ENCODE measurements at regions not wholly inside any gene's neighbourhood (a gene's known extent, or its start where the extent isn't known, plus 50 kb on each side); places are given as distances from the start of the nearest gene placed in this dataset.

GRCh38 chr11:95703049-95703448, 86.5 kb downstream of the FAM76B start:
- CTCF ChIA-PET = interaction anchor here (0.9 kb wide), 1 partner anchor 551 kb away, joined by 4 read pairs; no protein-coding TSS in a partner anchor
- Histone ChIP-seq H3K4me3 (ENCODE audit: low read depth in 2 of 2, low read length in 2 of 2) (no peak overlapping the region), H3K27ac (ENCODE audit: low read length) (no peak overlapping the region), H3K4me1 (ENCODE audit: control insufficient read depth, insufficient read depth, low read length) (no peaks in the 10 kb centered on the region; the same call in 1 of the 2 replicates), H3K36me3 (ENCODE audit: control insufficient read depth, insufficient read depth, low read length) (no peaks in the 10 kb centered on the region), H3K9me3 (ENCODE audit: control insufficient read depth, insufficient read depth, low read depth, low read length) (no peaks in the 10 kb centered on the region), H3K27me3 (ENCODE audit: control insufficient read depth, insufficient read depth, low read length) (peaks cover 34% of the 10 kb centered on the region)
- POLR2A ChIA-PET = no interaction called here
- in situ Hi-C loops (cut with HindIII; ENCODE audit: low pct_unique_long_range_greater_than_20kb, low sequenced_read_pairs) = no loop called here
- BruUV-seq (replicated peaks) = no TSS peak
- DNase-seq (ENCODE audit: low read depth, low spot score) (no peak), ATAC-seq (no peak)
- intact Hi-C loops (cut with micrococcal nuclease; ENCODE audit: unreplicated experiment) = no loop called here
- TF ChIP-seq, protein P1, sequence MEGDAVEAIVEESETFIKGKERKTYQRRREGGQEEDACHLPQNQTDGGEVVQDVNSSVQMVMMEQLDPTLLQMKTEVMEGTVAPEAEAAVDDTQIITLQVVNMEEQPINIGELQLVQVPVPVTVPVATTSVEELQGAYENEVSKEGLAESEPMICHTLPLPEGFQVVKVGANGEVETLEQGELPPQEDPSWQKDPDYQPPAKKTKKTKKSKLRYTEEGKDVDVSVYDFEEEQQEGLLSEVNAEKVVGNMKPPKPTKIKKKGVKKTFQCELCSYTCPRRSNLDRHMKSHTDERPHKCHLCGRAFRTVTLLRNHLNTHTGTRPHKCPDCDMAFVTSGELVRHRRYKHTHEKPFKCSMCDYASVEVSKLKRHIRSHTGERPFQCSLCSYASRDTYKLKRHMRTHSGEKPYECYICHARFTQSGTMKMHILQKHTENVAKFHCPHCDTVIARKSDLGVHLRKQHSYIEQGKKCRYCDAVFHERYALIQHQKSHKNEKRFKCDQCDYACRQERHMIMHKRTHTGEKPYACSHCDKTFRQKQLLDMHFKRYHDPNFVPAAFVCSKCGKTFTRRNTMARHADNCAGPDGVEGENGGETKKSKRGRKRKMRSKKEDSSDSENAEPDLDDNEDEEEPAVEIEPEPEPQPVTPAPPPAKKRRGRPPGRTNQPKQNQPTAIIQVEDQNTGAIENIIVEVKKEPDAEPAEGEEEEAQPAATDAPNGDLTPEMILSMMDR (IDR thresholded peaks at IDR 0.05) = no peak
- TF ChIP-seq SIN3A (IDR thresholded peaks at IDR 0.05; ENCODE audit: borderline replicate concordance, insufficient read depth, low read depth, low read length) = no peak
- TF ChIP-seq REST (IDR thresholded peaks at IDR 0.05; ENCODE audit: insufficient read depth in 1 of 2, low read depth in 2 of 2, low read length in 1 of 2) = no peak
- TF ChIP-seq TCF7L2 (IDR thresholded peaks at IDR 0.05; ENCODE audit: low read depth, low read length) = no peak
- no peak for TF ChIP-seq POLR2AphosphoS5 (IDR thresholded peaks at IDR 0.05; ENCODE audit: low read depth, low read length)

DNA sequence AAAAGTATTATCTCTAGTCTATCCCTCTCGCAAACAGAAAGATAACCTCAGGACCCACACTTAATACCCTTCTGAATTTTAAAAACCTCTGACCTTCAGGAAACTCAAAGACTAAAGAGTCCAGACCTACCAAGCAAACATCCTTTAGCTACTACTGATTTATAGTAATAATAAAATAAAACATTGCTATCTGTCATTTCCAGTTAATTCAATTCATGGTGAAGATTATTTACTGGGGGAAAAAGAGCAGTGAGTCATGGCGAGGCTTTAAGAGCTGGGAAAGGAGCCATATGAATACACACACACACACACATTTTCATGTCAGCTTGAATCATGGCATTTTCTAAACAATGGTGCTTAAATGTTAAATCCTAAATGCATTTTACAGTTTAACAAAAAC, 87.1 kb downstream of the FAM76B start:
- in situ Hi-C loops (cut with HindIII; ENCODE audit: low pct_unique_long_range_greater_than_20kb, low sequenced_read_pairs) (no loop called here), intact Hi-C loops (cut with micrococcal nuclease; ENCODE audit: unreplicated experiment) (no loop called here)
- Histone ChIP-seq H3K4me3 (ENCODE audit: low read depth in 2 of 2, low read length in 2 of 2) (no peak overlapping the region), H3K9me3 (ENCODE audit: control insufficient read depth, insufficient read depth, low read depth, low read length) (no peaks in the 10 kb centered on the region), H3K4me1 (ENCODE audit: control insufficient read depth, insufficient read depth, low read length) (no peaks in the 10 kb centered on the region; the same call in 1 of the 2 replicates), H3K27ac (ENCODE audit: low read length) (no peak overlapping the region), H3K36me3 (ENCODE audit: control insufficient read depth, insufficient read depth, low read length) (no peaks in the 10 kb centered on the region), H3K27me3 (ENCODE audit: control insufficient read depth, insufficient read depth, low read length) (peaks cover 34% of the 10 kb centered on the region)
- no peak for ATAC-seq
- BruUV-seq (replicated peaks) = no TSS peak
- CTCF ChIA-PET = interaction anchor here (0.9 kb wide), 1 partner anchor 550 kb away, joined by 4 read pairs; no protein-coding TSS in a partner anchor
- no peak for TF ChIP-seq POLR2AphosphoS5 (IDR thresholded peaks at IDR 0.05; ENCODE audit: low read depth, low read length)
- no peak for TF ChIP-seq SIN3A (IDR thresholded peaks at IDR 0.05; ENCODE audit: borderline replicate concordance, insufficient read depth, low read depth, low read length)
- no peak for TF ChIP-seq TCF7L2 (IDR thresholded peaks at IDR 0.05; ENCODE audit: low read depth, low read length)
- no peak for TF ChIP-seq REST (IDR thresholded peaks at IDR 0.05; ENCODE audit: insufficient read depth in 1 of 2, low read depth in 2 of 2, low read length in 1 of 2)
- TF ChIP-seq, protein P1 (IDR thresholded peaks at IDR 0.05) = no peak
- no peak for DNase-seq (ENCODE audit: low read depth, low spot score)
- POLR2A ChIA-PET = no interaction called here

Measured in Panc1 (cell line).